Transverse colon (tissue), 4 donors: ENCODE measurements at regions not wholly inside any gene's neighbourhood (a gene's known extent, or its start where the extent isn't known, plus 50 kb on each side); places are given as distances from the start of the nearest gene placed in this dataset.

Experiments
- EP300 ChIP-seq: sonication (generic); formaldehyde crosslinking; IDR thresholded peaks from one replicate; pipeline ENCODE4 v1.6.1; 2017; ENCODE audit warnings: antibody characterized with exemption, low read depth
- POLR2AphosphoS5 ChIP-seq, 3 donors: sonication (generic); formaldehyde crosslinking; IDR thresholded peaks; one replicate each; pipeline ENCODE4 v1.6.1; 2016; ENCODE audit warnings: antibody characterized with exemption in 3 of 3
- TF ChIP-seq, protein P1 (sequence below), 5 experiments: fragments of 200-600 bp in 3 of 5; fragments of 450-650 bp in 2 of 5; sonication (generic) in 3 of 5; IDR thresholded peaks; 1 replicate in 2 of 5; 2 replicates in 3 of 5; pipeline ENCODE4 v1.5.1; 2016 to 2017; ENCODE audit warnings: antibody characterized with exemption in 5 of 5, inconsistent platforms in 3 of 5, mild to moderate bottlenecking in 2 of 5, moderate library complexity in 1 of 5

DNA sequence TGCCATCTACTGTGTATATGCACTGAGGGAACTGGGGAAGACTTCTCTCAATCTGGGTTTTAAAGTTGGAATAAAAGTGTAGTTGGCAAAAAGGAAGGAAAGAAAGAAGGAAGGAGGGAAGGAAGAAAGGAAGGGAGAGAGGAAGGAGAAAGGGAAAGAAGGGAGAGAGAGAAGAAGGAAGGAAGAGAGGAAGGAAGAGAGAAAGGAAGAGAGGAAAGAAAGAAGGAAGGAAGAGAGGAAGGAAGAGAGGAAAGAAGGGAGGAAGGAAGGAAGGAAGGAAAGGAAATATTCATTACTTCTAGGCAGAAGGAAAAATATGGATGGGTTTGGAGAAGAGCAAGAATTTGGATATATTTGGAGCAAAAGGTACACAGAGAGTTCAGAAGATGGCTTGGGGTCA is 343.6 kb upstream of the AUTS2 start:
- TF ChIP-seq, protein P1, sequence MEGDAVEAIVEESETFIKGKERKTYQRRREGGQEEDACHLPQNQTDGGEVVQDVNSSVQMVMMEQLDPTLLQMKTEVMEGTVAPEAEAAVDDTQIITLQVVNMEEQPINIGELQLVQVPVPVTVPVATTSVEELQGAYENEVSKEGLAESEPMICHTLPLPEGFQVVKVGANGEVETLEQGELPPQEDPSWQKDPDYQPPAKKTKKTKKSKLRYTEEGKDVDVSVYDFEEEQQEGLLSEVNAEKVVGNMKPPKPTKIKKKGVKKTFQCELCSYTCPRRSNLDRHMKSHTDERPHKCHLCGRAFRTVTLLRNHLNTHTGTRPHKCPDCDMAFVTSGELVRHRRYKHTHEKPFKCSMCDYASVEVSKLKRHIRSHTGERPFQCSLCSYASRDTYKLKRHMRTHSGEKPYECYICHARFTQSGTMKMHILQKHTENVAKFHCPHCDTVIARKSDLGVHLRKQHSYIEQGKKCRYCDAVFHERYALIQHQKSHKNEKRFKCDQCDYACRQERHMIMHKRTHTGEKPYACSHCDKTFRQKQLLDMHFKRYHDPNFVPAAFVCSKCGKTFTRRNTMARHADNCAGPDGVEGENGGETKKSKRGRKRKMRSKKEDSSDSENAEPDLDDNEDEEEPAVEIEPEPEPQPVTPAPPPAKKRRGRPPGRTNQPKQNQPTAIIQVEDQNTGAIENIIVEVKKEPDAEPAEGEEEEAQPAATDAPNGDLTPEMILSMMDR (IDR thresholded peaks at IDR 0.05), result no peak
- TF ChIP-seq POLR2AphosphoS5 (IDR thresholded peaks at IDR 0.05), result no peak
- TF ChIP-seq EP300, result no peak
